SK-N-SH treated with all-trans-retinoic acid at 6 μM for 48 hours (cell line): ENCODE measurements at regions not wholly inside any gene's neighbourhood (a gene's known extent, or its start where the extent isn't known, plus 50 kb on each side); places are given as distances from the start of the nearest gene placed in this dataset.

Experiments used
- ATAC-seq: fragments of 200-7000 bp; cut with Tn5 transposase; 3 replicates; pipeline ENCODE4 v1.9.1; 2020; ENCODE audit warnings: mild to moderate bottlenecking, moderate library complexity
- ARNTL ChIP-seq: fragments of 450-650 bp; formaldehyde crosslinking; IDR thresholded peaks from 2 replicates; pipeline ENCODE4 v1.5.0; 2020; ENCODE audit warnings: low read depth, mild to moderate bottlenecking, moderate library complexity, borderline replicate concordance
- BACH2 ChIP-seq: fragments of 250-450 bp; sonication (Bioruptor Pico); IDR thresholded peaks from 2 replicates; pipeline ENCODE4 v1.9.0; 2021; ENCODE audit warnings: mild to moderate bottlenecking, borderline replicate concordance
- CSDC2 ChIP-seq: fragments of 250-450 bp; sonication (Bioruptor Pico); IDR thresholded peaks from 2 replicates; pipeline ENCODE4 v1.5.0; 2020; ENCODE audit warnings: mild to moderate bottlenecking, moderate library complexity
- ESRRG ChIP-seq: fragments of 250-450 bp; sonication (Bioruptor Pico); IDR thresholded peaks from 2 replicates; pipeline ENCODE4 v1.6.1; 2021; ENCODE audit warnings: mild to moderate bottlenecking
- GLIS3 ChIP-seq: fragments of 250-450 bp; sonication (Bioruptor Pico); IDR thresholded peaks from 2 replicates; pipeline ENCODE4 v1.5.0; 2020; ENCODE audit warnings: mild to moderate bottlenecking, moderate library complexity
- ISL1 ChIP-seq: fragments of 250-450 bp; sonication (Bioruptor Pico); IDR thresholded peaks from 2 replicates; pipeline ENCODE4 v2.1.2; 2022; ENCODE audit warnings: mild to moderate bottlenecking, moderate library complexity
- OSR1 ChIP-seq: fragments of 250-450 bp; sonication (Bioruptor Pico); IDR thresholded peaks from 2 replicates; pipeline ENCODE4 v1.8.0; 2022; ENCODE audit warnings: moderate library complexity, mild to moderate bottlenecking, inconsistent platforms
- PATZ1 ChIP-seq: fragments of 250-450 bp; sonication (Bioruptor Pico); IDR thresholded peaks from 2 replicates; pipeline ENCODE4 v1.8.0; 2020; ENCODE audit warnings: mild to moderate bottlenecking, moderate library complexity, borderline replicate concordance
- PPARA ChIP-seq: fragments of 250-450 bp; sonication (Bioruptor Pico); IDR thresholded peaks from 2 replicates; pipeline ENCODE4 v1.5.0; 2020; ENCODE audit warnings: mild to moderate bottlenecking, borderline replicate concordance
- RARB ChIP-seq: fragments of 250-450 bp; sonication (Bioruptor Pico); IDR thresholded peaks from 2 replicates; pipeline ENCODE4 v1.8.0; 2021; ENCODE audit warnings: mild to moderate bottlenecking, moderate library complexity
- SNAI2 ChIP-seq: fragments of 250-450 bp; sonication (Bioruptor Pico); IDR thresholded peaks from 2 replicates; pipeline ENCODE4 v1.5.0; 2020; ENCODE audit warnings: mild to moderate bottlenecking, moderate library complexity
- TCF4 ChIP-seq: fragments of 250-450 bp; sonication (Bioruptor Pico); IDR thresholded peaks from 2 replicates; pipeline ENCODE4 v1.8.0; 2021; ENCODE audit warnings: mild to moderate bottlenecking, moderate library complexity, borderline replicate concordance
- TOX ChIP-seq: fragments of 250-450 bp; sonication (Bioruptor Pico); IDR thresholded peaks from 2 replicates; pipeline ENCODE4 v1.8.0; 2021; ENCODE audit warnings: mild to moderate bottlenecking, moderate library complexity, borderline replicate concordance
- ZC3H10 ChIP-seq: fragments of 250-450 bp; sonication (Bioruptor Pico); IDR thresholded peaks from 2 replicates; pipeline ENCODE4 v1.5.1; 2021; ENCODE audit warnings: mild to moderate bottlenecking, moderate library complexity
- ZFP3 ChIP-seq: fragments of 250-450 bp; sonication (Bioruptor Pico); IDR thresholded peaks from 2 replicates; pipeline ENCODE4 v1.5.0; 2020; ENCODE audit warnings: mild to moderate bottlenecking, moderate library complexity
- ZFP30 ChIP-seq: fragments of 450-650 bp; formaldehyde crosslinking; IDR thresholded peaks from 2 replicates; pipeline ENCODE4 v1.5.0; 2022; ENCODE audit warnings: mild to moderate bottlenecking, moderate library complexity
- ZNF565 ChIP-seq: fragments of 450-650 bp; formaldehyde crosslinking; conservative IDR thresholded peaks from 2 replicates; pipeline ENCODE4 v1.5.0; 2020; ENCODE audit warnings: low read depth, mild to moderate bottlenecking, moderate library complexity
- ZNF70 ChIP-seq: fragments of 450-650 bp; formaldehyde crosslinking; IDR thresholded peaks from 2 replicates; pipeline ENCODE4 v1.5.0; 2020; ENCODE audit warnings: mild to moderate bottlenecking, moderate library complexity
- ZNF8 ChIP-seq: fragments of 450-650 bp; formaldehyde crosslinking; IDR thresholded peaks from 2 replicates; pipeline ENCODE4 v1.5.0; 2020; ENCODE audit warnings: mild to moderate bottlenecking, moderate library complexity
- TF ChIP-seq, protein P1 (sequence below): fragments of 250-450 bp; sonication (Bioruptor Pico); IDR thresholded peaks from 2 replicates; pipeline ENCODE4 v1.5.1; 2020; ENCODE audit warnings: low read depth, mild to moderate bottlenecking, moderate library complexity
- TF ChIP-seq, protein P2 (sequence below): fragments of 250-450 bp; sonication (Bioruptor Pico); IDR thresholded peaks from 2 replicates; pipeline ENCODE4 v1.8.0; 2021; ENCODE audit warnings: low read depth, mild to moderate bottlenecking, moderate library complexity, borderline replicate concordance
- TF ChIP-seq, protein P3 (sequence below): fragments of 250-450 bp; sonication (Bioruptor Pico); IDR thresholded peaks from 2 replicates; pipeline ENCODE4 v1.5.1; 2021; ENCODE audit warnings: mild to moderate bottlenecking, moderate library complexity
- TF ChIP-seq, protein P4 (sequence below): fragments of 250-450 bp; sonication (Bioruptor Pico); IDR thresholded peaks from 2 replicates; pipeline ENCODE4 v1.5.0; 2020; ENCODE audit warnings: mild to moderate bottlenecking, moderate library complexity

DNA sequence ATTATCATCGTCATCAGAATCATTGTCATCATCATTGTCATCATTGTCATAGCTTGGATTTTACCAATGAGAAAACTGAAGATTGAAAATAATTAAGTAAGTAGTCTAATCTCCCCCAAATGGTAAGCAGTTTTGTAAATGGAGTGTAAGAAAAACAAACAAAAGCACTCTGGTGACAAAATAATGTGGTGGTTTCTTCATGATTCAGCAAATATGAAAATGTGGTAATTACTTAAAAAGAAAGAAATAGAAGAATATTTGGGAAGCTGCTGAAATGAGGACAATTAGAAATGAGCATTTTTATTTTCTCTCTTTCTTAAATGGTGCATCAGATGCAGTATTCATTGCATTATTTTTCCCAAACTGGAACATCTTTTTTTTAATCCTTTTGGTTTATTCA, 514.4 kb downstream of the DCDC2C start (continued):
- TF ChIP-seq ZNF70 (CRISPR knock-in tag) (no peak), BACH2 (CRISPR knock-in tag) (no peak)

- TF ChIP-seq SNAI2 (CRISPR knock-in tag) (no peak), TCF4 (CRISPR knock-in tag) (no peak), PPARA (CRISPR knock-in tag) (no peak), RARB (CRISPR knock-in tag) (no peak), CSDC2 (no peak), ZNF70 (CRISPR knock-in tag) (no peak), OSR1 (no peak)
- TF ChIP-seq, protein P1, sequence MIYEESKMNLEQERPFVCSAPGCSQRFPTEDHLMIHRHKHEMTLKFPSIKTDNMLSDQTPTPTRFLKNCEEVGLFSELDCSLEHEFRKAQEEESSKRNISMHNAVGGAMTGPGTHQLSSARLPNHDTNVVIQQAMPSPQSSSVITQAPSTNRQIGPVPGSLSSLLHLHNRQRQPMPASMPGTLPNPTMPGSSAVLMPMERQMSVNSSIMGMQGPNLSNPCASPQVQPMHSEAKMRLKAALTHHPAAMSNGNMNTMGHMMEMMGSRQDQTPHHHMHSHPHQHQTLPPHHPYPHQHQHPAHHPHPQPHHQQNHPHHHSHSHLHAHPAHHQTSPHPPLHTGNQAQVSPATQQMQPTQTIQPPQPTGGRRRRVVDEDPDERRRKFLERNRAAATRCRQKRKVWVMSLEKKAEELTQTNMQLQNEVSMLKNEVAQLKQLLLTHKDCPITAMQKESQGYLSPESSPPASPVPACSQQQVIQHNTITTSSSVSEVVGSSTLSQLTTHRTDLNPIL (CRISPR knock-in tag), result no peak
- TF ChIP-seq, protein P2, sequence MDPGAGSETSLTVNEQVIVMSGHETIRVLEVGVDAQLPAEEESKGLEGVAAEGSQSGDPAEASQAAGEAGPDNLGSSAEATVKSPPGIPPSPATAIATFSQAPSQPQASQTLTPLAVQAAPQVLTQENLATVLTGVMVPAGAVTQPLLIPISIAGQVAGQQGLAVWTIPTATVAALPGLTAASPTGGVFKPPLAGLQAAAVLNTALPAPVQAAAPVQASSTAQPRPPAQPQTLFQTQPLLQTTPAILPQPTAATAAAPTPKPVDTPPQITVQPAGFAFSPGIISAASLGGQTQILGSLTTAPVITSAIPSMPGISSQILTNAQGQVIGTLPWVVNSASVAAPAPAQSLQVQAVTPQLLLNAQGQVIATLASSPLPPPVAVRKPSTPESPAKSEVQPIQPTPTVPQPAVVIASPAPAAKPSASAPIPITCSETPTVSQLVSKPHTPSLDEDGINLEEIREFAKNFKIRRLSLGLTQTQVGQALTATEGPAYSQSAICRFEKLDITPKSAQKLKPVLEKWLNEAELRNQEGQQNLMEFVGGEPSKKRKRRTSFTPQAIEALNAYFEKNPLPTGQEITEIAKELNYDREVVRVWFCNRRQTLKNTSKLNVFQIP (CRISPR knock-in tag), result no peak
- no peak for ATAC-seq
Observed at GRCh38 chr2:4219101-4219500, 515.7 kb downstream of the DCDC2C start.

GRCh38 chr2:4219571-4219970, 516.2 kb downstream of the DCDC2C start:
- no peak for ATAC-seq
- no peak for TF ChIP-seq ISL1 (CRISPR knock-in tag)
- no peak for TF ChIP-seq BACH2 (CRISPR knock-in tag)
- no peak for TF ChIP-seq SNAI2 (CRISPR knock-in tag)
- TF ChIP-seq, protein P3, sequence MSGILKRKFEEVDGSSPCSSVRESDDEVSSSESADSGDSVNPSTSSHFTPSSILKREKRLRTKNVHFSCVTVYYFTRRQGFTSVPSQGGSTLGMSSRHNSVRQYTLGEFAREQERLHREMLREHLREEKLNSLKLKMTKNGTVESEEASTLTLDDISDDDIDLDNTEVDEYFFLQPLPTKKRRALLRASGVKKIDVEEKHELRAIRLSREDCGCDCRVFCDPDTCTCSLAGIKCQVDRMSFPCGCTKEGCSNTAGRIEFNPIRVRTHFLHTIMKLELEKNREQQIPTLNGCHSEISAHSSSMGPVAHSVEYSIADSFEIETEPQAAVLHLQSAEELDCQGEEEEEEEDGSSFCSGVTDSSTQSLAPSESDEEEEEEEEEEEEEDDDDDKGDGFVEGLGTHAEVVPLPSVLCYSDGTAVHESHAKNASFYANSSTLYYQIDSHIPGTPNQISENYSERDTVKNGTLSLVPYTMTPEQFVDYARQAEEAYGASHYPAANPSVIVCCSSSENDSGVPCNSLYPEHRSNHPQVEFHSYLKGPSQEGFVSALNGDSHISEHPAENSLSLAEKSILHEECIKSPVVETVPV (CRISPR knock-in tag), result no peak
- no peak for TF ChIP-seq ZNF70 (CRISPR knock-in tag)
- no peak for TF ChIP-seq ESRRG (CRISPR knock-in tag)
- TF ChIP-seq ZFP3 (CRISPR knock-in tag), result no peak
- TF ChIP-seq, all 23 proteins: peak for 0

- no peak for ATAC-seq
- TF ChIP-seq GLIS3 (CRISPR knock-in tag), result no peak
- TF ChIP-seq OSR1, result no peak
- TF ChIP-seq ZNF565 (CRISPR knock-in tag), result no peak
- no peak for TF ChIP-seq PATZ1
- TF ChIP-seq ZNF8, result no peak
- no peak for TF ChIP-seq PPARA (CRISPR knock-in tag)
- no peak for TF ChIP-seq TCF4 (CRISPR knock-in tag)
- no peak for TF ChIP-seq ZC3H10 (CRISPR knock-in tag)
- TF ChIP-seq CSDC2, result no peak
- no peak for TF ChIP-seq TOX (CRISPR knock-in tag)
- no peak for TF ChIP-seq BACH2 (CRISPR knock-in tag)
- TF ChIP-seq RARB (CRISPR knock-in tag), result no peak
- TF ChIP-seq ARNTL (CRISPR knock-in tag), result no peak
- TF ChIP-seq, protein P3 (CRISPR knock-in tag), result no peak
- no peak for TF ChIP-seq ESRRG (CRISPR knock-in tag)
- TF ChIP-seq ZFP30 (CRISPR knock-in tag), result no peak
- TF ChIP-seq ZNF70 (CRISPR knock-in tag), result no peak
- TF ChIP-seq, protein P4, sequence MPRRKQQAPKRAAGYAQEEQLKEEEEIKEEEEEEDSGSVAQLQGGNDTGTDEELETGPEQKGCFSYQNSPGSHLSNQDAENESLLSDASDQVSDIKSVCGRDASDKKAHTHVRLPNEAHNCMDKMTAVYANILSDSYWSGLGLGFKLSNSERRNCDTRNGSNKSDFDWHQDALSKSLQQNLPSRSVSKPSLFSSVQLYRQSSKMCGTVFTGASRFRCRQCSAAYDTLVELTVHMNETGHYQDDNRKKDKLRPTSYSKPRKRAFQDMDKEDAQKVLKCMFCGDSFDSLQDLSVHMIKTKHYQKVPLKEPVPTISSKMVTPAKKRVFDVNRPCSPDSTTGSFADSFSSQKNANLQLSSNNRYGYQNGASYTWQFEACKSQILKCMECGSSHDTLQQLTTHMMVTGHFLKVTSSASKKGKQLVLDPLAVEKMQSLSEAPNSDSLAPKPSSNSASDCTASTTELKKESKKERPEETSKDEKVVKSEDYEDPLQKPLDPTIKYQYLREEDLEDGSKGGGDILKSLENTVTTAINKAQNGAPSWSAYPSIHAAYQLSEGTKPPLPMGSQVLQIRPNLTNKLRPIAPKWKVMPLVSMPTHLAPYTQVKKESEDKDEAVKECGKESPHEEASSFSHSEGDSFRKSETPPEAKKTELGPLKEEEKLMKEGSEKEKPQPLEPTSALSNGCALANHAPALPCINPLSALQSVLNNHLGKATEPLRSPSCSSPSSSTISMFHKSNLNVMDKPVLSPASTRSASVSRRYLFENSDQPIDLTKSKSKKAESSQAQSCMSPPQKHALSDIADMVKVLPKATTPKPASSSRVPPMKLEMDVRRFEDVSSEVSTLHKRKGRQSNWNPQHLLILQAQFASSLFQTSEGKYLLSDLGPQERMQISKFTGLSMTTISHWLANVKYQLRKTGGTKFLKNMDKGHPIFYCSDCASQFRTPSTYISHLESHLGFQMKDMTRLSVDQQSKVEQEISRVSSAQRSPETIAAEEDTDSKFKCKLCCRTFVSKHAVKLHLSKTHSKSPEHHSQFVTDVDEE (CRISPR knock-in tag), result no peak
- TF ChIP-seq, protein P1 (CRISPR knock-in tag), result no peak
Observed at GRCh38 chr2:4221434-4221833, 518.1 kb downstream of the DCDC2C start.
